ENCODE measurements at regions not wholly inside any gene's neighbourhood (a gene's known extent, or its start where the extent isn't known, plus 50 kb on each side); places are given as distances from the start of the nearest gene placed in this dataset.

DNA sequence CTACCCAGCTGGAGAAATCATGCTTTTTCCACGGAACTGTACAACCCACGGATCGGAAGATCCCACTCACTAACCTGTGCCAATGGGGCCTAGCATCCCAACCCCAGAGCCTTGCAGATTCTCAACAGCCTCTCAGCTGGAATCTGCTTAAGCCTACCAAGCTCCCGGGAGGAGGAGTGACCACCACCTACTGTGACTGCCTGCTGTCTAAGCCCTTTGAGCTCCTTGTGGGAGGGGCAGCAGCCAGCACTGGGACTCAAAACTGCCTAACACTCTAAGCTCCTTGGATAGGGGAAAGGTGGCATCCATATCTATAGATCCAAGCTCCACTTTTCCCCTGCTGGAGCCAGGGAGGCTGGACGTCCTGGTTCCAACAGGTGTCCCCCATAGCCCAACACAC lies 254.4 kb upstream of the CNTNAP2 start:
- no peak for DNase-seq (ENCODE audit: low read depth)
- no peak overlapping the region for H3K4me3 ChIP-seq (ENCODE audit: low read depth, low read length)
- TF ChIP-seq POLR2A (IDR thresholded peaks at IDR 0.05; ENCODE audit: extremely low read depth, insufficient read length) (no peak), MYC (IDR thresholded peaks at IDR 0.05; ENCODE audit: low read depth, low read length) (no peak)
- TF ChIP-seq, protein P1, sequence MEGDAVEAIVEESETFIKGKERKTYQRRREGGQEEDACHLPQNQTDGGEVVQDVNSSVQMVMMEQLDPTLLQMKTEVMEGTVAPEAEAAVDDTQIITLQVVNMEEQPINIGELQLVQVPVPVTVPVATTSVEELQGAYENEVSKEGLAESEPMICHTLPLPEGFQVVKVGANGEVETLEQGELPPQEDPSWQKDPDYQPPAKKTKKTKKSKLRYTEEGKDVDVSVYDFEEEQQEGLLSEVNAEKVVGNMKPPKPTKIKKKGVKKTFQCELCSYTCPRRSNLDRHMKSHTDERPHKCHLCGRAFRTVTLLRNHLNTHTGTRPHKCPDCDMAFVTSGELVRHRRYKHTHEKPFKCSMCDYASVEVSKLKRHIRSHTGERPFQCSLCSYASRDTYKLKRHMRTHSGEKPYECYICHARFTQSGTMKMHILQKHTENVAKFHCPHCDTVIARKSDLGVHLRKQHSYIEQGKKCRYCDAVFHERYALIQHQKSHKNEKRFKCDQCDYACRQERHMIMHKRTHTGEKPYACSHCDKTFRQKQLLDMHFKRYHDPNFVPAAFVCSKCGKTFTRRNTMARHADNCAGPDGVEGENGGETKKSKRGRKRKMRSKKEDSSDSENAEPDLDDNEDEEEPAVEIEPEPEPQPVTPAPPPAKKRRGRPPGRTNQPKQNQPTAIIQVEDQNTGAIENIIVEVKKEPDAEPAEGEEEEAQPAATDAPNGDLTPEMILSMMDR (IDR thresholded peaks at IDR 0.05; ENCODE audit: low read depth, low read length): no peak
- TF ChIP-seq, protein P2, sequence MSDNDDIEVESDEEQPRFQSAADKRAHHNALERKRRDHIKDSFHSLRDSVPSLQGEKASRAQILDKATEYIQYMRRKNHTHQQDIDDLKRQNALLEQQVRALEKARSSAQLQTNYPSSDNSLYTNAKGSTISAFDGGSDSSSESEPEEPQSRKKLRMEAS (IDR thresholded peaks at IDR 0.05; ENCODE audit: low read depth, low read length): no peak

DNA sequence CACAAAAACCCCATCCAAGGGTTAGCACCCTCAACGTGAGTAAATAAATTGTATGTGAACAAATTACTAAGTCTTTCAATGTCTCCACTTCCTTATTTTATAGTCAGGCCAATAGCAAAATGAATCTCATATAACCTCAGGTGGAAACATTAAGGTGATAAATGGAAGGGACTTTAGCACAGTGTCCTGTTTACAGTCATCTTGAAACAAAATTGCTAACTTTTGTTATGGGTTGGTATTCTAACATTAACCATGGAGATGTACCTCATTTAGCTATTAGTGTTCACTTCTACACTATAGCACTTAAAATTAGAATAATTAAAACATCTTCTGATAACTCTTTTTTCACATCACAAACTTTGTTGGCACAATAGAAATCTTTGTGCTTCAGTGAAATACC lies 255.8 kb upstream of the CNTNAP2 start:
- TF ChIP-seq, protein P2 (IDR thresholded peaks at IDR 0.05; ENCODE audit: low read depth, low read length): no peak
- TF ChIP-seq MYC (IDR thresholded peaks at IDR 0.05; ENCODE audit: low read depth, low read length): no peak
- TF ChIP-seq, protein P1 (IDR thresholded peaks at IDR 0.05; ENCODE audit: low read depth, low read length): no peak
- no peak for TF ChIP-seq POLR2A (IDR thresholded peaks at IDR 0.05; ENCODE audit: extremely low read depth, insufficient read length)
- no peak overlapping the region for H3K4me3 ChIP-seq (ENCODE audit: low read depth, low read length)
- DNase-seq (ENCODE audit: low read depth): no peak

DNA sequence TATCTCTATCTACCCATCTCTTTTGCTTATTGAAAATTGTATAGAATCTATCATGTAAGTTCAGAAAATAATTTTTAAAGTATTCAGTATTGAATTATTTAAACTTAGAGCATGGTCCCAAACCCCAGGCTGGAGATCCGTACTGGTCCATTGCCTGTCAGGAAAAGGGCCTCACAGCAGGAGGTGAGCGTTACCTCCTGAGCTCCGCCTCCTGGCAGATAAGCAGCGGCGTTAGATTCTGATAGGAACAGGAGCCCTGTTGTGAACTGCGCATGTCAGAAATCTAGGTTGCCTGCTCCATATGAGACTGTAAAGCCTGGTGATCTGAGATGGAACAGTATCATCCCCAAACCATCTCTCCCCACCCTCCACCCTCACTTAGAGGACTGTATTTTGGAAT lies 266.0 kb upstream of the CNTNAP2 start:
- TF ChIP-seq MYC (IDR thresholded peaks at IDR 0.05; ENCODE audit: low read depth, low read length): no peak
- TF ChIP-seq, protein P2 (IDR thresholded peaks at IDR 0.05; ENCODE audit: low read depth, low read length): no peak
- TF ChIP-seq, protein P1 (IDR thresholded peaks at IDR 0.05; ENCODE audit: low read depth, low read length): no peak
- no peak for TF ChIP-seq POLR2A (IDR thresholded peaks at IDR 0.05; ENCODE audit: extremely low read depth, insufficient read length)
- H3K4me3 ChIP-seq (ENCODE audit: low read depth, low read length): no peak overlapping the region
- DNase-seq (ENCODE audit: low read depth): no peak

DNA sequence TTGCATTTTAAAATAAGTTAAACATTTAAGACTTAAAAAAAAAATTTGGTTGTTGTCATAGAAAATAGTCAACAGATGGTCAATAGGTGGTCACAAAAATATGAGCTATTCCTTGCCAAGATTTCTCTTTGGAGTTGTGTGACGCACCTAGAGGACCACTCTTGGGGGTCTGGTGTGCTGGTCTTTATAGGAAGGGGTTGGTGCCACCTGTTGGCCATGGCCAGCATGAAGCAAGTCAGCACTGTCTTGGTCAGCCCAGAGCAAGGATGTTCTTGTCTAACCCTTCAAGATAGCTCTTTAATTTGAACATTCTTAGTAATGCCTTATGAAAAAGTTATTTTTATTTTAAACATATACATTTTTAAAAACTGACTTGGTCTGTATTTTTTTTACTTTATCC lies 267.9 kb upstream of the CNTNAP2 start:
- TF ChIP-seq, protein P1 (IDR thresholded peaks at IDR 0.05; ENCODE audit: low read depth, low read length): peak; percentile 73
- TF ChIP-seq POLR2A (IDR thresholded peaks at IDR 0.05; ENCODE audit: extremely low read depth, insufficient read length): no peak
- TF ChIP-seq, protein P2 (IDR thresholded peaks at IDR 0.05; ENCODE audit: low read depth, low read length): no peak
- TF ChIP-seq MYC (IDR thresholded peaks at IDR 0.05; ENCODE audit: low read depth, low read length): no peak
- H3K4me3 ChIP-seq (ENCODE audit: low read depth, low read length): no peak overlapping the region
- DNase-seq (ENCODE audit: low read depth): peak; percentile 50

DNA sequence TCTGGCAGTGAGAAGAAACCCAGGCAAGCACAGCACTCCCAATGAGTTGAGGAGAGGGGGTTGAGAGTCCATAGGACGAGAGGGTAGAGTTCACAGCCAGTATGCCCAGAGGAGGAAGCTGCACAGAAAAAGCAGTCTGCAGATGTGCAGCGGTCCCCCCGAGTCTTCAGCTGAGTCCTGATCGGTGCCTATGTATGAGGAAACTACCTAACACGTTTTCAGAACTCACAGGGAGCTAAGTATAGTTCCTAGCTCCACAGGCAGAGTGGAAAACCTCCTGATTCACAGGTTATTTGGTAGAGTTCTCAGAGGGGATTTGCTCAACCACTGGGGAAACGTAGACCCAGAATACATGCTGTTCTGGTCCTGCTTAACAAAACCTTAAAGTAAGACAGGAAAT lies 271.3 kb upstream of the CNTNAP2 start:
- H3K4me3 ChIP-seq (ENCODE audit: low read depth, low read length): no peak overlapping the region
- no peak for DNase-seq (ENCODE audit: low read depth)
- TF ChIP-seq, protein P1 (IDR thresholded peaks at IDR 0.05; ENCODE audit: low read depth, low read length): no peak
- TF ChIP-seq MYC (IDR thresholded peaks at IDR 0.05; ENCODE audit: low read depth, low read length) (no peak), POLR2A (IDR thresholded peaks at IDR 0.05; ENCODE audit: extremely low read depth, insufficient read length) (no peak)
- TF ChIP-seq, protein P2 (IDR thresholded peaks at IDR 0.05; ENCODE audit: low read depth, low read length): no peak

DNA sequence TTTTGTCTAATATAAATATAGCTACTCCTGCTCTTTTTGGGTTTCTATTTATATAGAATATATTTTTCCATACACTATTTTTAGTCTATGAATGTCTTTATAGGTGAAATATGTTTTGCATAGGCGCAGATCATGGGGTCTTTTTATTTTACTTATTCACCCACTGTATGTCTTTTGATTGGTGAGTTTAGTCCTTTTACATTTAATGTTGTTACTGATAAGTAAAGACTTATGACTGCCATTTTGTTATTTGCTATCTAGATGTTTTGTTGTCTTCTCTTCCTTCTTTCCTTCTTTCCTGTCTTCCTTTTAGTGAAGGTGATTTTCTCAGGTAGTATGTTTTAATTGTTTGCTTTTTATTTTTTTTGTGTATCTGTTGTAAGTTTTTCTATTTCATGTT lies 276.8 kb upstream of the CNTNAP2 start:
- TF ChIP-seq, protein P1 (IDR thresholded peaks at IDR 0.05; ENCODE audit: low read depth, low read length): no peak
- TF ChIP-seq, protein P2 (IDR thresholded peaks at IDR 0.05; ENCODE audit: low read depth, low read length): no peak
- TF ChIP-seq MYC (IDR thresholded peaks at IDR 0.05; ENCODE audit: low read depth, low read length): no peak
- H3K4me3 ChIP-seq (ENCODE audit: low read depth, low read length): no peak overlapping the region
- DNase-seq (ENCODE audit: low read depth): no peak

Measured in NB4 (cell line).